GM20431 (cell line): ENCODE measurements at regions not wholly inside any gene's neighbourhood (a gene's known extent, or its start where the extent isn't known, plus 50 kb on each side); places are given as distances from the start of the nearest gene placed in this dataset.

ENCODE experiments used
- in situ Hi-C: fragments of 300-500 bp; cut with MseI, MboI; formaldehyde crosslinking; loops from one replicate; pipeline ENCODE4 v1.15.0; 2020; ENCODE audit warnings: low sequenced_read_pairs; ENCODE audit not compliant: unreplicated experiment

DNA sequence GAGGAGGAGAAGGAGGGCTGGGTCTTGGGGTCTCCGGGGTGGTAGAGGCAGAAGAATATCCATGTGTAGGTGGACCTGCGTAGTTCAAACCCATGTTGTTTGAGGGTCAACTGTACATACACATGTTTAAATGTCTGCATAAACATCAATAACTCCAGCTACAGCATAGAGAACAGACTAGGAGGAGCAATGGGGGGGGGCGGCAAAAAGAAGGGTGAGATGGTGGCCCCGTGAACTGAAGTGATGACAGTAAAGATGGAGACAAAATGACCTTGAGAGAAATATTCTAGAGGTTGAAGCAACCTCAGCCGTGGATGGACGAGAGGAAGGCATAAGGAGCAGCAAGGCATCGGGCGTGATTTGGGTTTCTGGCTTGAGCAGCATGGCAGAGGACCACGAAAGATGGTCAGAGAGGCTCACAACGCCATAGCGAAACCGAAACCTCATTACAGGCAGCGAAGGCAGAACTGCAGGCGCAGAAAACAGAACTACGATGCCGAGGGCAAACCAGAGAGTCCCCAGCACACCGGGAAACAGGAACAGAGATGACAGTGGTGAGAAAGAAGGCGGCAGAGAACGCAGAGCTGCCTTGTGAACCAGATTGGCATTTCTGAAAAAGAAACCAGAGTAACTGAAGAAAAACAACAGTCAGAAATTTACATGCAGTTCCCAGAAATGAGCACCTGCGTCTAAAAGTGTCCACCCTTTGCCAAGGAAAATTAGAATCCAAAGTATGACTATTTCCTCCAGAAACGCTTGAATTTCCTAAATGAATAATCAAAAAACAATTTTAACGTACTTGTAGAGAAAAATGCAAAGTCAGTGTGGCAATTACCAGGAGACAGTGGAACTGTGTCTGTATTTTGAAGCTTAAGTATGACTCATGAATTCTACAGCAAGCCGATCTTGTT, 50.3 kb upstream of the ENPP6 start:
- in situ Hi-C loops: no loop called here
